ENCODE measurements at regions not wholly inside any gene's neighbourhood (a gene's known extent, or its start where the extent isn't known, plus 50 kb on each side); places are given as distances from the start of the nearest gene placed in this dataset.

GRCh38 chr2:144280009-144280408, 239.9 kb downstream of the ZEB2 start:
- TF ChIP-seq SNAI2 (CRISPR knock-in tag; IDR thresholded peaks at IDR 0.05) (no peak), ZC3H10 (CRISPR knock-in tag; IDR thresholded peaks at IDR 0.05) (no peak), ZFP3 (CRISPR knock-in tag; IDR thresholded peaks at IDR 0.05) (no peak), CREB5 (CRISPR knock-in tag; IDR thresholded peaks at IDR 0.05; ENCODE audit: low read depth) (no peak), PATZ1 (CRISPR knock-in tag; IDR thresholded peaks at IDR 0.05; ENCODE audit: borderline replicate concordance) (no peak), ZFP30 (CRISPR knock-in tag; IDR thresholded peaks at IDR 0.05) (no peak), ISL1 (CRISPR knock-in tag; IDR thresholded peaks at IDR 0.05) (no peak), CSDC2 (CRISPR knock-in tag; IDR thresholded peaks at IDR 0.05) (no peak), ARNTL (CRISPR knock-in tag; IDR thresholded peaks at IDR 0.05; ENCODE audit: borderline replicate concordance, low read depth) (no peak), ESRRG (CRISPR knock-in tag; IDR thresholded peaks at IDR 0.05) (no peak), TCF4 (CRISPR knock-in tag; IDR thresholded peaks at IDR 0.05; ENCODE audit: borderline replicate concordance) (no peak), ZNF70 (CRISPR knock-in tag; IDR thresholded peaks at IDR 0.05) (no peak), CSRNP3 (CRISPR knock-in tag; IDR thresholded peaks at IDR 0.05) (no peak), PPARA (CRISPR knock-in tag; IDR thresholded peaks at IDR 0.05; ENCODE audit: borderline replicate concordance) (no peak), OSR1 (CRISPR knock-in tag; IDR thresholded peaks at IDR 0.05) (no peak), TSHZ2 (CRISPR knock-in tag; IDR thresholded peaks at IDR 0.05) (no peak), GLIS3 (CRISPR knock-in tag; IDR thresholded peaks at IDR 0.05) (no peak), ZNF565 (CRISPR knock-in tag; conservative IDR thresholded peaks at IDR 0.05; ENCODE audit: low read depth) (no peak), ZNF8 (CRISPR knock-in tag; IDR thresholded peaks at IDR 0.05) (no peak)
- TF ChIP-seq, protein P1, sequence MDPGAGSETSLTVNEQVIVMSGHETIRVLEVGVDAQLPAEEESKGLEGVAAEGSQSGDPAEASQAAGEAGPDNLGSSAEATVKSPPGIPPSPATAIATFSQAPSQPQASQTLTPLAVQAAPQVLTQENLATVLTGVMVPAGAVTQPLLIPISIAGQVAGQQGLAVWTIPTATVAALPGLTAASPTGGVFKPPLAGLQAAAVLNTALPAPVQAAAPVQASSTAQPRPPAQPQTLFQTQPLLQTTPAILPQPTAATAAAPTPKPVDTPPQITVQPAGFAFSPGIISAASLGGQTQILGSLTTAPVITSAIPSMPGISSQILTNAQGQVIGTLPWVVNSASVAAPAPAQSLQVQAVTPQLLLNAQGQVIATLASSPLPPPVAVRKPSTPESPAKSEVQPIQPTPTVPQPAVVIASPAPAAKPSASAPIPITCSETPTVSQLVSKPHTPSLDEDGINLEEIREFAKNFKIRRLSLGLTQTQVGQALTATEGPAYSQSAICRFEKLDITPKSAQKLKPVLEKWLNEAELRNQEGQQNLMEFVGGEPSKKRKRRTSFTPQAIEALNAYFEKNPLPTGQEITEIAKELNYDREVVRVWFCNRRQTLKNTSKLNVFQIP (CRISPR knock-in tag; IDR thresholded peaks at IDR 0.05; ENCODE audit: borderline replicate concordance, low read depth) = no peak
- ATAC-seq = no peak

DNA sequence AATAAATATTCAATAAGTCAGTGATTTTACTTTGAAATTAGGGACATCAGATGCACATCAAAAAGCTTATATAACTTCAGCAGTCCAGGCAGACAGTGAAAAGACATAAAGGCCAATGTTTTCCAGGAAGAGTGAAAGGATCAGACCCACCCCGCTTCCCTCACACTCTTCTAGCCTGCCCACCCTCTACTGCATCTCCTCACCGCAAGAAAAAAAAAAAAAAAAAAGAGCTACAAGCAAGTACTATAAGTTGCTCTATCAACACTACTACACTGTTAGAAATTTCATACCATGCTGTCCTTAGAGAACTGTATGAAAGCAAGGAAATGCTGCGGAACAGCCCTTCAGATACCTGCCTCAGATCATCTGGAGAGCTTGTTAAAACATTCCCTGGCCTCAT, 240.8 kb downstream of the ZEB2 start:
- no peak for ATAC-seq
- no peak for TF ChIP-seq PATZ1 (CRISPR knock-in tag; IDR thresholded peaks at IDR 0.05; ENCODE audit: borderline replicate concordance)
- no peak for TF ChIP-seq CREB5 (CRISPR knock-in tag; IDR thresholded peaks at IDR 0.05; ENCODE audit: low read depth)
- no peak for TF ChIP-seq TSHZ2 (CRISPR knock-in tag; IDR thresholded peaks at IDR 0.05)
- TF ChIP-seq TCF4 (CRISPR knock-in tag; IDR thresholded peaks at IDR 0.05; ENCODE audit: borderline replicate concordance) = no peak
- TF ChIP-seq, protein P1 (CRISPR knock-in tag; IDR thresholded peaks at IDR 0.05; ENCODE audit: borderline replicate concordance, low read depth) = no peak
- TF ChIP-seq SNAI2 (CRISPR knock-in tag; IDR thresholded peaks at IDR 0.05) = no peak
- no peak for TF ChIP-seq ISL1 (CRISPR knock-in tag; IDR thresholded peaks at IDR 0.05)
- no peak for TF ChIP-seq TOX (CRISPR knock-in tag; IDR thresholded peaks at IDR 0.05; ENCODE audit: borderline replicate concordance)
- no peak for TF ChIP-seq ZFP30 (CRISPR knock-in tag; IDR thresholded peaks at IDR 0.05)
- TF ChIP-seq OSR1 (CRISPR knock-in tag; IDR thresholded peaks at IDR 0.05) = no peak
- TF ChIP-seq ZFP3 (CRISPR knock-in tag; IDR thresholded peaks at IDR 0.05) = no peak
